ENCODE measurements at regions not wholly inside any gene's neighbourhood (a gene's known extent, or its start where the extent isn't known, plus 50 kb on each side); places are given as distances from the start of the nearest gene placed in this dataset.

DNA sequence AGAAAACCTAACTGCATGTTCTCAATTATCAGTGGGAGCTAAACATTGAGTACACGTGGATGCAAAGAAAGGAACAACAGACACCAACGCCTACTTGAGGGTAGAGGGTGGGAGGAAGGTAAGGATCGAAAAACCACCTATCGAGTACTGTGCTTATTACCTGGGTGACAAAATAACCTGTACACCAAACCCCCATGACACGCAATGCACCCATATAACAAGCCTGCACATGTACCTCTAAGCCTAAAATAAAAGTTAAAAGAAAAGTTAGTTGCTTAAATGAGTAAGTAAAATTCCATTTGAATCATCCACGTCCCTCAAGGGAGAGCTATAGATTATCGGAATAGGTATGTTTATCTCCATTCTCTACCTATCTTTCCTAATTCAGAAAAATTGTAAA is 210.2 kb upstream of the ADCY2 start:
- TF ChIP-seq, protein P1, sequence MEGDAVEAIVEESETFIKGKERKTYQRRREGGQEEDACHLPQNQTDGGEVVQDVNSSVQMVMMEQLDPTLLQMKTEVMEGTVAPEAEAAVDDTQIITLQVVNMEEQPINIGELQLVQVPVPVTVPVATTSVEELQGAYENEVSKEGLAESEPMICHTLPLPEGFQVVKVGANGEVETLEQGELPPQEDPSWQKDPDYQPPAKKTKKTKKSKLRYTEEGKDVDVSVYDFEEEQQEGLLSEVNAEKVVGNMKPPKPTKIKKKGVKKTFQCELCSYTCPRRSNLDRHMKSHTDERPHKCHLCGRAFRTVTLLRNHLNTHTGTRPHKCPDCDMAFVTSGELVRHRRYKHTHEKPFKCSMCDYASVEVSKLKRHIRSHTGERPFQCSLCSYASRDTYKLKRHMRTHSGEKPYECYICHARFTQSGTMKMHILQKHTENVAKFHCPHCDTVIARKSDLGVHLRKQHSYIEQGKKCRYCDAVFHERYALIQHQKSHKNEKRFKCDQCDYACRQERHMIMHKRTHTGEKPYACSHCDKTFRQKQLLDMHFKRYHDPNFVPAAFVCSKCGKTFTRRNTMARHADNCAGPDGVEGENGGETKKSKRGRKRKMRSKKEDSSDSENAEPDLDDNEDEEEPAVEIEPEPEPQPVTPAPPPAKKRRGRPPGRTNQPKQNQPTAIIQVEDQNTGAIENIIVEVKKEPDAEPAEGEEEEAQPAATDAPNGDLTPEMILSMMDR (IDR thresholded peaks at IDR 0.05): no peak
- TF ChIP-seq, protein P2, sequence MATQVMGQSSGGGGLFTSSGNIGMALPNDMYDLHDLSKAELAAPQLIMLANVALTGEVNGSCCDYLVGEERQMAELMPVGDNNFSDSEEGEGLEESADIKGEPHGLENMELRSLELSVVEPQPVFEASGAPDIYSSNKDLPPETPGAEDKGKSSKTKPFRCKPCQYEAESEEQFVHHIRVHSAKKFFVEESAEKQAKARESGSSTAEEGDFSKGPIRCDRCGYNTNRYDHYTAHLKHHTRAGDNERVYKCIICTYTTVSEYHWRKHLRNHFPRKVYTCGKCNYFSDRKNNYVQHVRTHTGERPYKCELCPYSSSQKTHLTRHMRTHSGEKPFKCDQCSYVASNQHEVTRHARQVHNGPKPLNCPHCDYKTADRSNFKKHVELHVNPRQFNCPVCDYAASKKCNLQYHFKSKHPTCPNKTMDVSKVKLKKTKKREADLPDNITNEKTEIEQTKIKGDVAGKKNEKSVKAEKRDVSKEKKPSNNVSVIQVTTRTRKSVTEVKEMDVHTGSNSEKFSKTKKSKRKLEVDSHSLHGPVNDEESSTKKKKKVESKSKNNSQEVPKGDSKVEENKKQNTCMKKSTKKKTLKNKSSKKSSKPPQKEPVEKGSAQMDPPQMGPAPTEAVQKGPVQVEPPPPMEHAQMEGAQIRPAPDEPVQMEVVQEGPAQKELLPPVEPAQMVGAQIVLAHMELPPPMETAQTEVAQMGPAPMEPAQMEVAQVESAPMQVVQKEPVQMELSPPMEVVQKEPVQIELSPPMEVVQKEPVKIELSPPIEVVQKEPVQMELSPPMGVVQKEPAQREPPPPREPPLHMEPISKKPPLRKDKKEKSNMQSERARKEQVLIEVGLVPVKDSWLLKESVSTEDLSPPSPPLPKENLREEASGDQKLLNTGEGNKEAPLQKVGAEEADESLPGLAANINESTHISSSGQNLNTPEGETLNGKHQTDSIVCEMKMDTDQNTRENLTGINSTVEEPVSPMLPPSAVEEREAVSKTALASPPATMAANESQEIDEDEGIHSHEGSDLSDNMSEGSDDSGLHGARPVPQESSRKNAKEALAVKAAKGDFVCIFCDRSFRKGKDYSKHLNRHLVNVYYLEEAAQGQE (IDR thresholded peaks at IDR 0.05; ENCODE audit: insufficient read depth in 1 of 2, low read depth in 2 of 2, low read length in 1 of 2): no peak

All from Panc1 (cell line).